ENCODE measurements at regions not wholly inside any gene's neighbourhood (a gene's known extent, or its start where the extent isn't known, plus 50 kb on each side); places are given as distances from the start of the nearest gene placed in this dataset.

DNA sequence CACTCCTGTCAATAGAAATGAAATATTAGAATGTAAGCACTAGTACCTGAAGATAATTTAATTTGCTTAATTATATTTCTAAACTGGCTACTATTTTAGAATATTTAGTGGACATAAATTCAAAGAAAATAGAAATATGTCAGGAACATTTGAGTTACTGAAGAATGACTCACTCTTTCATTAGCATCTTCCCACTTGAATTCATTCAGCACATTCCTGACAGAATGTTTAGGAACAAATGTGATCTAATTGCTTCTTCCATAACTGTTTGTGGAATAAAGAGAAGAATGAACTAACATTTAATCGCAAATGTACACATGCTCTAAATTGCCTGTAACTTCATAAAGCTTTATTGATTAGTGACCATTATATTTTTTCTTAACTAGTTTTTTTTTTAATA lies 306.2 kb upstream of the ADAMTSL1 start:
- no peak for DNase-seq

DNA sequence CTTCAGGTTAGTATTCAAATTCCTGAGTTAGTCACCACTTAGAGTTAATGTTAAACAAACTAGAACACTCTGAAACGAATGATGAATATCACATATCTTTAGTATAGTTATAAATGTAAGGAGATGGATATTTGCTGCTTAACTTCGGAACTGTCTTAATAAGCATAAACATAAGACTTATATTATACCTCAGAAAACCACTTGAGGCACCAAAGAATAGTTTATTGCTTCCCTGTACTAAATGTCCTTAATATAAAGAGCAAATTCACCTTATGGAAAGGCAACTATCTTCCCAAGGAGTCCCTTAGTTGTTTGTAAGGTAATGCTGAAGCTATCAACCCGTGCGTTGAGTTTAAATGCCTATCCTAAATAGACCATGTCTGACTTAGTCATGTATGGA lies 300.0 kb upstream of the ADAMTSL1 start:
- DNase-seq = no peak

DNA sequence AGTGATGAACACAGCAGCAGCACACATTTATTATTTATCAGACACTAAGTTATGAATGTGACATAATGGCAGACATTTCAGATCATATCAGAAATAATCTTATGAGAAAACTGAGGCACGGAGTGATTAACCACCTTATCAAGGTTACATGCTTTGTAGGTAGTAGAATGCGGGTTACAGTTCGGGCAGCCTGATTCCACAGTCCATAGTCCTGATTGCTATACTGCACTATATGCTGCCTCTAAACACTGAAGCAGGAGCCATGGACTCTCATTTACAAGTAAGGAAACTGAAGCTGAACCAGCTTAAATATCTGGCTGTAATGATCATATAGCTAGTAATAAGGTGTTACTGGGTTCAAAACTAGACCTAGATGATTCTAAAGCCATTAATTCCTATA lies 291.3 kb upstream of the ADAMTSL1 start:
- DNase-seq = no peak

DNA sequence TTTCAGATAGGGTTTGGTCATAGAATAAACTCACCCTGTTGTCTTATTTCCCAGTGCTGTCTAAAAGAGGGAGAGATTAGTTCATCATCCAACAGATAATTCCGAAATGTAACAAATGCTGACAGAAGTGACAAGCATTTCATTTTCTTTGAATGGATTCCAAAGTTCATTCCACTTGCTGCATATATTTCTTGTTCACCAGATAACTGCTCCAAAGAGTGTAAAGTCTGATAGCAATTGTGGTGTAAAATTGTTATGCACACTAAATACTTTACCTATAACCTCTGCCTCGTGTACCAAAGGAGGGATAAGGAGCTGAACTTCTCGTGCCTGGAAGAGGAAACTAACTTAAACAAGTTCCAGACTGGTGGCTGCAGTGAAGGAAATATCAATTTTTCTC lies 290.0 kb upstream of the ADAMTSL1 start:
- DNase-seq = no peak

DNA sequence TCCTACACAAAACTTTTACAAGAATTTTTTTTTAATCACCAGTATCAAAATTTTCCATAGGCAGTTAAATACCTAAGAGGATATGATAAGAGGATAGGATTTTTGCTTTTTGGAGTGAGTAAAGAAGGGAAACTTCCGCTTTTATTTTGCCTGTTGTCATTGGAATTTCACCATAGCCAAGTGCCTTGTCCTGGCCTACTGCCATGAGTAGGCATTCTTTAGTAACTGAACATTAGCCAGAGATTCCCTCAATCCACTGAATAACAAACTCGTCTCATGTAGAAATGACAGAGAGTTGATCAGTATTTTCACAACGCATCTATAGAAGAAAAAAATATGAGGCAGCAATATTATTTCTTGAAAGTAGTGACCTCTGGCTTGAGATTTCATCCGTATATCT lies 289.6 kb upstream of the ADAMTSL1 start:
- no peak for DNase-seq

DNA sequence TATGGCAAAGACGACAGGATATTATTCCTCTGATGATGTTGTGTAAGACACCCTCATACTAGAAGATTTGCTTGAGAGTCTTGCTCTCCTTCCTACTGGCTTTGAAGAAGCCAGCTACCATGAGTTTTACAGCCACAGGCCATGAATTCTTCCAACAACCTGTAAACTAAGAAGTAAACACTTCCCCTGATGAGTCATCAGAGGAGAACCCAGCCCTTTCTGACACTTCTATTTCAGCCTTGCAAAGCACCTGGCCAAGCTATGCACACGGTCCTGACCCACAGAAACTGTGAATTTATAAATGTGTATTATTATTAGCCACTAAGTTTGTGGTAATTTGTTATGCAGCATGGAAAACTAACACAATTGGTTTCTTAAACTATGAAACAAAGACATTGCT lies 288.8 kb upstream of the ADAMTSL1 start:
- no peak for DNase-seq

DNA sequence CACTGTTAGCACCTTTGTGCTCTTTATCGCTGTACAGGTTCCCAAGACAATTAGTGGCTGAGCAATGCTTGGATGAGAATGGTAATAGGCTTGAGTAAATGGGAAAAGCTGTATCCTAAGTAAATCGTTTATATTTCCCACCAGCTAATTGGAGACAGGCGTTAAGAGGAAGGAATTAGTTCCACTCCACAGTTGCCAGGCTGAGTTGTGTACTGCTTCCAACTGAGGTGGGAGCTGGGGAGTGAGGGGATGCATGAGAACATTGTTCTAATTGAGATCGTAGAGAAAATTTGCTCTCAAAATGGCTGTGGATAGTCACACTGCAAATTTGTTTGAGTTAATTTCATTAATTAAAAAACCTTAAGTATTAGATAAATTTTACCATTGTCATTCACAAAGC lies 285.0 kb upstream of the ADAMTSL1 start:
- no peak for DNase-seq

DNA sequence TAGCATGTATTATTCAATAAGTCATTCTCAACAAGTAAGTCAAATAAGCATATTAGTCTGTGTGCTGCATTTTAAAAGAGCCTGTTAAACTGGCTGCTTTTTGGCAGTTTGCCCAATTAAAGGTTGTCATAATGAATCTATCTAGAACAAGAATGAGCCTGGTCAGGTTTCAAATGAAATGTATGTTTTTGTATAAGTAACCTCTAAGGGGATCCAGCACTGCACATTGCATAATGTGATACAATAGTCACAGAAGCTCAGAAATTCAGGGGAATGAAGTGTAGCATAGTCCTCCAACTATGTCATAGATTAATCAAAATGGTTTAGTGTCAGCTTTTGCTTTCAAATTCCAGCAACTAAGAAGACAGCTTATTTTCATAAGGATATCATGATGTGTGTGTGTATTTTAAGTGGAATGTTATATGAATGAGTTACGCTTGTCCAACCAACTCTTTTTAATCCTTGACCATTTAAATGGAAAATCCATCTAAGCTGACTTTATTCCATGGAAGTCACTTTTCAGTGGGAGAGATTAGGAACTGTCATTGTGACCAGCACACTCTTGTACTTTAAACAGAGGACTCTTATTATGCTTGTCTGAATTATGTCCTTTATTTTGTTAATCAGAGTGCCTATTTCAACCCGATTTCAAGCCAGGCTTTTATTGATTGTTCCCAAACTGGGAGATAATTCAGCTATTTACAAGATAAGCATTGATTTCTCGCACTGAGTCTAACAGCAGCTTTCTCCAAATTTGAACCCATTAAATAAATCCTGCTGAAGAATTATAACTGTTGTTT lies 283.9 kb upstream of the ADAMTSL1 start:
- no peak for DNase-seq

DNA sequence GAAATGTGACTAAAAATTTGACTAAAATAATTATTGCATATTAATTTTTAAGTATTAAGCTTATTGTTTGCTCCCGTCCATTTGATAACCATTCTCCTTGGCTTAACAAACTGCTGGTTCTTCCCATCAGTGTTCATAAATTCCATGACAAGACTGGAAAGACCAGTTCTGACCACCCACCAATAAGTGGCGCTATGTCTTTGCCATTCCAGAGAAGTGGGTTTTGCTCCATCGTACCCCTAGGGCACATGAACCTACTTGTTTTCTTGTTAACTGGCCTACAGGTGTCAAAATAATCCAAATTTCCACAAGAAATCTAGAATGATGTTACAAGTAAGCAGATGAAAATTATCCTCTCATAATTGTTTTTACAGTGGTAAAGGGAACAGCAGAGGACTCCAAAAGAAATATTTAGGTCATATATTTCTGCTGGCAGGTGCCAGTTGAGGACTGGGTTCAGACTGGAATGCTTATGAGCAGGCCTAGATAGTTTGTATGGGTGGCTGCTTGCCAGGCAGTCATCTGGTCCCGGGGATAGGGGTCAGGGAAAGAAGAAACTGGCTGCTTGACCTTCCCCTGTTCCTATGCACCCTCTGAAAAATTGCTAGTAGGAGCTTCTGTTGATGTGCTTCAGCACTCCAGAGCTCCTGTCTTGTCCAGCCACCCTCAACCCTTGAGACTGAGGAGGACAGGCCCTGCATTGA lies 283.1 kb upstream of the ADAMTSL1 start:
- DNase-seq = no peak

DNA sequence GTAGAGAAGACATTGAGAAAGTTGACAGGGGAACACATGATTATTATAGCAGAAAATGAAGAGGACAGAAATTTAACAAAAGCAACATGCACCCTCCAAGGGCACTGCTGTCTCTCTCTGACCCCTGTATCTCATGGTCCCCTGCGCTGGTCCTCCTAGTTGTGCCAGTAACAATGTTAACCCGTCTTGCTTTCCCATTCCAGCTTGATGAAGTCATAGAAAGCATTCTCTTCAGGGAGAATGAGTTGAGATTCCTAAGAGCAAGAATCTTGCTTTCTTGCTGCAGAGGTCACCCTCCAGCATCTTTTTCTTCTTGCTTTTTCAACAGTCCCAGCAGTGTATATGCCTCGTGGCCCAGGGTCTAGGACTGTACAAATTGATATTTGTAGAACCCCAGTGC lies 279.6 kb upstream of the ADAMTSL1 start:
- no peak for DNase-seq

DNA sequence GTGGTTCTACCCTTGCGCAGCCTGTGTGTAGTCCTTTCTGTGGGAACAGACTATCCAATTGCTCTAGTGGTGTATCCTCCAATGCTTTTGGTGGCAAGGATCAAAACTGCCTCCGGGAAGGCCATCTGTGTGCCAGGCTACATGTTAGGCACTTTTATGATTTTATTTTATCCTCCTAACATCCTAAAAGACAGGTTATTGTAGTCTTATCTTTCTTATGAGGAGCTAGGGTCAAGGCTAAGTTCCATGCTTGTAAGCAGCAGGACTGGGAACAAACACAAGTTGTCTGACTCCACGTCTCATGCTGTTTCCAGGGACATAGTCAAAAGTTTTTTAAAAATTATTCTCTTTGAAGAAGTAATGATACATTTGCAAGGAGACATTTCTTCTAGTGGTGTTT lies 278.7 kb upstream of the ADAMTSL1 start:
- no peak for DNase-seq

DNA sequence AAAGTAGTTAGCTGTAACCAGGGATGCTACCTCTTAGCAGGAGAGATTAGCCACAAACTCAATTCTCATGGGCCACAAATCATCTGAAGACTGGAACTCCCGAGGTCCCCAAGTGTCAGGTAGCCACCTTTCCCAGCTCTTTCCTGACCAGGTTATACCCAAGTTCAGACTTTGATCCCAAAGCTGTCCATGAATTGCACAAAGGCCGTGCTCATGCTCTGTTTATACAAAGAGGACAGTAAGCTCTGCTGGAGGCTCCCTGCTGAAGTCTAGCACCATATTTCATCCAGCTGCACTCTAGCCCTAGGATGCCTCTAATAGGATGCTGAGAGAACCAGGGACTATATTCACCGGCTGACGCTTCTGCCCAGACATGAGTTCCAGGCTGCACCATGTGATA lies 271.0 kb upstream of the ADAMTSL1 start:
- DNase-seq = no peak

DNA sequence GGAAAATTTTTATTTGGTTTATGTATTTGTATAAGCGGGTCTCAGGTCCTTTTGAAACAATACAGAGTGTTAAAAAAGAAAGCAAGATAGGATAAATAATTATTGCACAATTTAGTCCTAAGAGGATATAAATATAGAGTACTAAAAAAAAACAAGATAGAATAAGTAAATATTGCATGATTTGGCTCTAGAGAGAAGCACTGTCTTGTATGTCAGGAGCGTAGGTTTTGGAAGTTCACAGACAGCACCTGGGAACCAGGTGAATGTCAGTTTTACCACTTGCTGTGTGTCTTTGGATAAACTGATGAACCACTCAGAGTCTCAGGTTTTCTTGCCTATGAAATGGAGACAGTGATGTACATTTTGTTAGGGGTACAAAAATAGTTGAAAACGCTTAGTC lies 266.2 kb upstream of the ADAMTSL1 start:
- DNase-seq = no peak

DNA sequence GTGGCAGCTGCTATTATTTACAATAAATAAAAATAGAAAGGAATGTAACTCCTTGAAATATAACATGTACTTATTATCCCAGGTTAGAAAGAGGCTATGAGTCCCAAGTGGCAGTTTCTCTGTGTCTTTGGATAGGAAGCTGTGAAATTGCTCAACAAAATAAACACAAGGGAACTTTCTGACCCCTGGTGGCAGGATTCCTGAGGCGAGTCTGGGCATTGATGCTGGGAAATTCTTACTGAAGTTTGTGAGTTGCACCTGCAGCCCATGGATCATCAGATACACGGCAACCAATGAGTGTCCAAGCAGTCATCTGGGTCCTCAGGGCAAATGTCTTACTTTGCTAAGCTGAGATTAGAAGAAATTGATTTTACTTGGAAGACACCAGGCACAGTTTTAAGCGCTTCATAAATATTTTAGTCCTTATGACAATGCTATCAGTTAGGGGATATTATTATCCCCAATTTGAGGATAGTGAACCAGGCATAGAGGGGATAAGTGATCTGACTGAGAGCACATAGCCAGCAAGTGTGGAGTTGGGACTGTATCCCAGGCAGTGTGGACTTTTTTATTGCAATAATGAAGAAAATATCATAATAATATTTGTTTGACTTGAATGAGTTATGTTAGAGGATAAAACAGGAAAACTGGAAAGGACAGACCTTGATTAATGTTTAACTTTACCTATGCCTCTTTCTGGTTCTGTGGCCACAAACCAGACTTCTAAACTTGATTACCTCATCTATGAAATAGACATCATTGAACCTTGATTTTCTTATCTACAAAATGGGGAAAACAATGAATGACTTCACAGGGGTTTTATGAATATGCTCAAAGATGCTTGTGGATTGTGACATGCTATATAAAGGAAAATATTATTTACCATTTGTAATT lies 265.5 kb upstream of the ADAMTSL1 start:
- DNase-seq = peak; percentile 12

DNA sequence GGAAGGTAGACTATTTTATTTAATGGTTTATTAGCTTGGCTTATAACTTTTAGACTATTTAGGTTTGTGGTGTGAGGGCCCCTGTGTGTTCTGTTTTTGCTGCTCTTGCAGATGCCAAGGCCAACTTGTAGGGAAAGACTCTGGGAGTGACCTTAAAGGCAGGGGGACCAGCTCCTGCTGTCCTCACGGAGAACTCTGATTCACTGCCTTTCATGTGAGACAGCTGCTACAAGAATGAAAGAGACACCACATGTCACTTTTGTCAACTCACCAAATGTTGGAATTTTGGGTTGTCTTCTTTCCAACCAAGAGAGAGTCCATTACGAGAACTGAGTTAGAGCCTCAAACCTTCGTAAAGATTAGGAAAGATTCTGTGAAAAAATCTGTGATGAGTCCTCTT lies 258.3 kb upstream of the ADAMTSL1 start:
- no peak for DNase-seq

DNA sequence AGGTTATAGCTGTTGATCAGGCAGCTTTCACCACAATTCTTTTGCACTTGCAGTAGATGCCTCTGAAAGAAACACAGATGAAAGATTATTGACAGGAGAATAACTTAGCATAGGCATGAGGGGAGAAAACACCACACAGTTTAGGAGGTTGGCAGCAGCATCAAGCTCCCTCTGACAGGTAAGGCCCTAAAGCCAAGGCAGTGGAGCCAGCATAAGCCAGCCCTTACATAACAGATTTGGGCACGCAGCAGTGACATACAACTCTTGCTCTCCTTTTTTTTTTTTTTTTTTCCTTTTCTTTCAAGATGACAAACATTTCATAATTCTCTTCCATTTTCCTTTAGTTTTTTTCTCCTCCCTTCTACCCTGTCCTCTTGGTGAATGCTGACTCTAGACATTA lies 257.6 kb upstream of the ADAMTSL1 start:
- no peak for DNase-seq

DNA sequence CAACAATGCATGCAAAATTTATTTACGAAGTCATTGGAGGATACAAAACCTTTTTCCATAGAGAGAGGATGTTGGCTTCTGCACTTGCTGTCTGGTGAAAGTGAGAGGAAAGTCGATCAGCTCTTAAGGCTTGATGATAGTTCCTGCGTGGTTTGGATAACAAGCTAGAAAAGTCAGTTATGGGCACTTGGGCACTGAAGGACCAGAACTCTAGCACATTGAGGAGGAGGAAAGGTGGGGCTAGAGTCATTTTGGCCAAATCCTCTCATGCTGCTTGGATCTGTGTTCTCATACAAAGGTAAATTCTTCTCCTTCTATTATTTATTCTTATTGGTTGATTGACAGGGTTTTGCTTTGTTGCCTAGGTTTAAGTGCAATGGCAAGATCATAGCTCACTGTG lies 245.9 kb upstream of the ADAMTSL1 start:
- DNase-seq = no peak

DNA sequence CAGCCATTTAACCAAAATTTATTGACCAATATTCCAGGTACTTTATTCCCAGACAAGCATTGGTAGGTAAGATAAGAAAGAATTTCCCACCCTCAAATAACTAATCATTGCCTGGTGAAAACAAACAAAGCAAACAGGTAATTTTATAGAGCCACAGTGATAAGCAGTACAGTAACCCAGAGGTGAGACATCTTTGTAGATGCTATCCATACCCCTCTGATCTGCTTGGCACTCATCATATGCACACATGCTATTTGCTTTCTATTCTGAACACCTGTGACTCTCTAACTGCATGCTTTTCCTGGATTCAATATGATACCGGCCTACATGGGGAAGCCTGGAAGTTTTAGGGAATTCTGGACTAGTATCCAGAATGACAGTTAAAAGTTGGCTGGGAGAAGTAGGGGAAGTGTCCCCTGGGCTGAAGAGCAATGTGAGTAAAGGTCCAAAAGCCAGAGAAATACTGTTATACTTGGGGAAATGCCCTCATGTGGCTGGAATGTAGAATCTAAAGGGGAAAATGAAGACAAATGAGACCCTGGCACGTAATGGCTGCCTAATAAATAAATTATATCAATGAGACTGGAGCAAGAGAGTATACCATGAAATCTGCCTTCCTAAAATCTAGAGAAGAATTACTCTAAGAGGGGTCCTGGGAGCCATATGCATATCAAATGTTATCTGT lies 243.8 kb upstream of the ADAMTSL1 start:
- no peak for DNase-seq

DNA sequence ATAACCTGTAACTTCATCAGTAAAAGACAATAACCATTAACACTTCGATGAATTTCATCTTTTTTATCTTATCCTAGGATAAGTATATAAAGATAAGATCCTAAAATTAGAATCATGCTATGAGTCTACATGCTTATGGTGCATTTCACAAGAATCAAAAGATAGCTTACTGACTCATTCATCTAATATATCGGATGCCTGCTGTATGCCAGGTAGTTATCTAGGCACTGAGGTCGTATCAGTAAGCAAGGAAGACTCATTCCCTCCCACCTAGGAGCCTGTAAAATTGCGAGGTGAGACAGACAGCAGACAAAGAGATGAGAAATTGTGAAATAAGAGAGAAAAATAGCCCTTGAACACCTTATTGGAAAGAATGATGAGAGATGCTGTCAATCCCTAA lies 240.6 kb upstream of the ADAMTSL1 start:
- DNase-seq = no peak

DNA sequence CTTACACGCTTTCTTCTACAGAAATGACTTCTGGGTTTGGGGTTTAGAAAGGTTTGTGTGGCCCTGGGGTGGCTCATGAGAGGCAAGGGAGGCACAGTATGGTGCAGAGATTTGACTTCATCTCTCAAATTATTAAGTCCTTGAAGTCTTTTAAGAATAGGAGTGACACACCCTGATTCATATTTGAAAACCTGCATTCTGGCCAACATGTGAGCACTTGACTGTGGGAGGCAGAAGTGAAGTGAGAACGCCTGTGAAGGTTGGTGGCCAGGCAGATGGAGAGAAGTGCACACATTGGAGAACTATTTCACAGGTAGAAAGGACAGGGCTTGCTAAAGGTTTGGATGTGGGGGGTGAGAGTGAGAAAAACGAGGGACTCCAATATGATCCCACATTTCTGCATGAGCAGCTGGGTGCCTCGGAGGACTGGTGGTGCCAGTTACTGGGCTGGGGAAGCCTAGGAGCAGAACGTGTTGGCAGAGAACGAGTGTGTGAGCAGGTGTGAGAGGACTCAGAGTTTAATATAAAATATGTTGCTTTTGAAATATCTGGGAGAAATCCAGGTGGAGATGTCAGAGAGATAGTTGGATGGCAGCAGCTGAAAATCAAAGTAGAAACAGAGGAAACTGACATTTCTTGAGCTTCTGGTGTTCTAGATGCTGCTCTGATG lies 240.0 kb upstream of the ADAMTSL1 start:
- DNase-seq = no peak

DNA sequence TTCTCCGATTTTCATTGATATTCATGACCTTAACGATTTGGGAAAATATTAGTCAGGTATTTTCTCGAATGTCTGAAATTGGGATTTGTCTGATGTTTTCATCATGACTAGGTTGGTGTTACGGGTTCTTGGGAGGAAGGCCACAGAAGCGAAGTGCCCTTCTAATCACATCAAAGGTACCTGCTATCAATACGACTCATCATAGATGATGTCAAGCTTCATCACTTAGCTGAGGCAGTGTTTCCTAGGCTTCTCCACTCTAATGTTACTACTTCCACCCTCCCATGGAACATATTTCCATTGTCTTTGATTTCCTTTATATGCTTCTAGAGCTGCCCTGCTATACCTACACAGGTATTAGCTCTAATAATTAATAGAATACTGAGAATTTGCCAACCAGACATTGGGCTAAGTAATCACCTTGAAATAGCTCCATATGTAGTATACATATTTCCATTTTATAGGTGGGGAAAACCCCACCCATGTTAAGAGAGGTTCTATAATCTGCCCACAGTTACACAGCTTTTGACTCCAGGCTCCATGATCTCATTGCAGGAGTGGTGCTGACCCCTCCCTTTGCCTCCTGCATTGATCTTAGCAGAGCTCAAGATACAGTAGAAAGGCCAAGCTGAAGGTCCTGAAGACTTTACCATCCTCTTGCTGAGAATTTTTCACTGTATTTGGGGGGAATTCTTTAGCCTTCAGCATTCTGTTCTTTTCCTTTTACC lies 238.6 kb upstream of the ADAMTSL1 start:
- no peak for DNase-seq

DNA sequence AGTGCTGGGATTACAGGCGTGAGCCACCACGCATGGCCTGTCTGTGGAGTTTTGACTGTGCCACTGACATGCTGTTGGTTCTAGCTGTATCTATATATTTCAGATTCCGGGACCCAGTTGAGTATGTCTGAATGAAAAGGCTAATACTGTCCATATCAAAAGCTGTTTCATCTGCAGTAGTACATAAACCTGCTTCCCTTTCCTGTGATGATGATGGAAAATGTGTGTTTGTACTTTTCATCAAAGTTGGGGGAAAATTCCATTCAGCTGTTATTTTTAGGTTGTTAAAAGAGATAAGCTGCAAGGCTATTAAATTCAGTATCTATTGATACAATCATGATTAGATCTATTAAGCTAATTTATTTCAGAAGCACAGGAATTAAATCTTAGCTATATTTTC lies 237.6 kb upstream of the ADAMTSL1 start:
- no peak for DNase-seq
